ENCODE measurements at regions not wholly inside any gene's neighbourhood (a gene's known extent, or its start where the extent isn't known, plus 50 kb on each side); places are given as distances from the start of the nearest gene placed in this dataset.

- no peak for DNase-seq
Measured at GRCh38 chr10:88213065-88213605, 349.7 kb downstream of the PTEN start.

GRCh38 chr10:88216976-88217375, 353.6 kb downstream of the PTEN start:
- peak; percentile 18 for DNase-seq

- no peak for DNase-seq
Measured at GRCh38 chr10:88218362-88218761, 354.9 kb downstream of the PTEN start.

GRCh38 chr10:88219753-88220152, 356.3 kb downstream of the PTEN start:
- DNase-seq, result no peak

GRCh38 chr10:88221010-88221973, 357.9 kb downstream of the PTEN start:
- DNase-seq, result no peak

- no peak for DNase-seq
Measured at GRCh38 chr10:88222881-88223280, 359.5 kb downstream of the PTEN start.

Measured in CD4-positive, alpha-beta T cell treated with Interleukin-15 for 1 hour (primary cell).